HL-60/S4 treated with retinoic acid at 250 ng/mL for 4 days and 3 days (cell line): ENCODE measurements at regions not wholly inside any gene's neighbourhood (a gene's known extent, or its start where the extent isn't known, plus 50 kb on each side); places are given as distances from the start of the nearest gene placed in this dataset.

ENCODE experiments used
- in situ Hi-C: fragments of 300-500 bp; cut with MboI; formaldehyde crosslinking; loops from 2 replicates; pipeline ENCODE4 v1.7.0; 2022; ENCODE audit warnings: low sequenced_read_pairs

DNA sequence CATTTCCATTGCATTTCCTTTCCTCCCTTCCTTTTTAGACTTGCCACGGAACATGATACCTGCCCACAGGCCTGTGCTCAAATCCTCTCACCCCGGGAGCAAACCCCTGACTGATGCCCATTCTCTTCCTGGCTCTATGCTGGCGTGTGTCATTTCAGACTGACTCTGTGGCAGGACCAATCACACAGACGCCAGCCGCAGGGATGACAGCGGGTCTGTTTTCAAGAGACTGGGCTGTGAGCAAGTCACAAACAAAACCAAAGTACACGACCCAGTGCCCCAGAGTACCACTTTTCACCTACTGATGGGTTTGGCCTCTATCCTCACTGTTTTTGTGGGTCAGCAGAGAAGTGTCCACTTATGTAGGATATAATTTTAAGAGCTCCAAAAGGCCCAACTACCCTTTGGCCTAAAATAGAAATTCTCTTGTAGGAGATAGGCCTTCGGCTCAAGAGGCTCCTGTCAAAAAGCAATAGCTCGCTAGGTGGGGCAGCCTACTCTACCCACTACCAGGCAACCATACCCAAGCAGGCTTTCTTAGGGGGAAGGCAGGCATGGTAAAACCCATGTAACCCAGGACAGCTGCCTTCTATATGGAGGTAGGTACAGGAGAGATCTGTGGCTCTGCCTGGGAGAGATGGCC, 215.7 kb downstream of the CDC5L start:
- in situ Hi-C loops = no loop called here

DNA sequence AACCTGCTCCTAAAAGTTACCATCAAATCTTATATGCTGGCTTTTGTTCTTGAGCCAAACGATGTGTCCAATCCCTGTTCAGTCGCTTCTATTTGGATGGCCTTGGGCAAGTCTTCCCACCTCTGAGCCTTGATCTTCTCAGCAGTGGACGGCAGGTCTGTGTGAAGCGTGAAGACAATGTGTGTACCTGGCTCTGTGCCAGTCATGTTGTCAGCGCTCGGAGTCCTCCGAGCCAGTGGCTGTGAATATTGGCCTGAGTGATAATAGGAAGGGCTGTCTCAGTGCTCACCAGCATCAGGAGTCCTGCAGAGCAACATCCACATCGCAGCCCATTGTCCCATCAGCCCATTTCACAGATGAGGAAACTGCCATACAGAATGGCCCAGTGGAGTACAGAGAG, 219.0 kb downstream of the CDC5L start:
- in situ Hi-C loops = no loop called here

DNA sequence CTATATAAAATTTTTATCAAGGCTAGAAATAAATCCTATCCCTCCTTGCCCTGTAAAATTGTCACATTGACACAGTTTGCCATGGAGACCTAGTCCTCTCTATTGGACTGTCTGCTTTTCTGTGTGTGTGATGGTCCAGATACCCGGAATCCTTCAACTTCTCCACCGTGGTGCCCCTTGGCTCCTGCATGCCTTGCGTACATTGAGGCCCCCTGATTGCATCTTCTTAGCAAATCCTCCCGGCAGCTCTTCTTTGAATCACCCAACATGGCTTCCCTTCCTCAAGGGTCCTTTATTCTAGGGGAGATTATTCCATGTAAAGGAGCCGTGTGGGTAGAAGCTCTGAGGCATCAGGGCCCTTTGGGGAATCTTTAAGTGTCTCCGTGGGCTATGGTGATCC, 219.5 kb downstream of the CDC5L start:
- in situ Hi-C loops = no loop called here

DNA sequence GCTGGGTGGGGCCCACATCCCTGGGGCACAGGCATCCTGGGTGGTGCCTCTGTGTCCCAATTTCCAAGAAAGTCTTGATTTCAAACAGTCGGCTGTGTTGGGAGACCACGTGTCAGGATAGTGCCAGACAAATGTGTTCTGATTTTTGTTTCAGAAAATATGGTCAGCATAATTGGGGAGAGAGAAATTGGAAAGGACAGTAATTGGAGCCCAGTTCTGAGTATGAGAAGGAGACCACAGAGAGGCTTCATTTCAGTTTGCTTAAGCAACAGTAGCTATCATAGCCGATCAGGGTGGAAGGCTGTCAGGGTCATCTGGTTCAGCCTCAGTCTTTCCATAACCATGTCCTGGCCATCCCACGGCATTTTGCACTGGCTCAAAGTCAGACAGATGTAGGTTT, 220.7 kb downstream of the CDC5L start:
- in situ Hi-C loops = no loop called here

DNA sequence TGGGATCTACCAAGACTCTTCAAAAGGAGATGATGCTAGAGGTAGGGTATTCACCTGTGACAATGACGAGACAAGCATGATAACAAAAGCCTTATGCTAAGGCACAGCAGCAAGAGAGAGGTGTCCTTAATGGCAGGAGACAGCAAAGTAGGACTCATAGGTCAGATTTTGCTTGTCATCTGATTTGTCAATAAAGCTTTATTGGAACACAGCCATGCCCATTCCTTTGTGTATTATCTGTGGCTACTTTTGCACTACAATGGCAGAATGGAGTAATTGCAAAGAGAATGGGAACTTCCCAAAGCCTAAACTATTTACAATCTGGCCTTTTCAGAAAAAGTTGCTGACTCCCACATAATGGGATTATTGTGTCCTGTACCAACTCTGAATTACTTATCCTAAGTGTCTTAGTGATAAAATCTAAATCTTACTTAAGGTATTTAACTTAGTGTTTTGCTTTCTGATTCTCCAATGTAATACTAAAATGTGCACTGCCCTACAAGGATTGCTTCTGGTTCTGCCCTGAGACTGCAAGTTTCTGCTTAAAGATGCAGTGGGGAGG, 221.6 kb downstream of the CDC5L start:
- in situ Hi-C loops = no loop called here

DNA sequence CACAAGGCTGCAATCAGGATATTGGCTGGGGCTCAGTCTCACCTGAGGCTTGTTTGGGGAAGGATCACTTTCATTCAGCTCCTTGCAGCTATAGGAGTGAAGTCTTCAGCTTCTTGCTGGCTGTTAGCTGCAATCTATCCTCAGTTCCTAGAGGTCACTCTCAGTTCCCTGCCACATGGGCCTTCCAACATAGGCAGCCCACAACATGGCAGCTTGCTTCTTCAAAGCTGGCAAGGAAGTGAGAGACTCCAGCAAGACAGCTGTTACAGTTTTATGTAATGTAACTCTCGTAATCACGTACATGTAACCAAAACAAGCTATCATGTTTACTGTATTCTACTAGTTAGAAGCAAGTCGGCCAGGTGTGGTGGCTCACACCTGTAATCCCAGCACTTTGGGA, 226.9 kb downstream of the CDC5L start:
- in situ Hi-C loops = no loop called here

DNA sequence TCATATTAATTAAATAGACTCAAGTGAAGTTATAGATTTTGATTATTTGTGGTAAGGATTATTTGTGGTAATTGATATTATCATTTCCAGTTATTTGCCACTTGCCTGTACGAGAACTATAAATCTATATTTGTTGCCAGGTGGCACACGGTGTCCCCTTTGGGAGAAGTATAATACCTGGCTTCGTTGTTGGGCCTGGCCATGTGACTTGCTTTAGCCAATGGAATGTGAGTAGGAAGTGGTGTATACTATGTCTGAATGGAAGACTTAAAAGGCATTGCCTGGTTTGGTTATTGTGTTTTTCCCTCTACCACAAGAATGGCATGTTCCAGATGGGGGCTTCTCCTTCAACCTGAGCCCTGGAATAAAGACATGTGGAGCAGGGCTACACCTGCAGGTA, 228.1 kb downstream of the CDC5L start:
- in situ Hi-C loops = no loop called here

DNA sequence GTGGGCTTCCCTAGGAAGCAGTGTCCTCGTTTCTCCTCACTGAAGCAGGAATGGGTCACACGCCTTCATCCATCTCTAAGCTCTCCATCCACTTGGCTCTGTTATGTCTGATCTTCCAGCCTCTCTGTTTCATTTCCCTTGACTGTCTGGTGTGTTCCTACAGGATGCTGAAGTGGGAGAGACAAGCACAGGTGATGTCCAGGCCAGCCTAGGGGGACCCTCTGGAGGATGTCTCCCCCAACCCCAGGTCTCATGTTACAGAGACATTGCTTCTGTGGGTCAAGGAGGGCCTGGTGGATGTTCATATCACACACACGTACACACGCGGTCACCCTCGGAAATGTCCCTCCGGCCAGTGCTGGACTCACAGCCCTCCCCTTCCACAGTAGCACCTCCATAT, 229.9 kb downstream of the CDC5L start:
- in situ Hi-C loops = no loop called here

DNA sequence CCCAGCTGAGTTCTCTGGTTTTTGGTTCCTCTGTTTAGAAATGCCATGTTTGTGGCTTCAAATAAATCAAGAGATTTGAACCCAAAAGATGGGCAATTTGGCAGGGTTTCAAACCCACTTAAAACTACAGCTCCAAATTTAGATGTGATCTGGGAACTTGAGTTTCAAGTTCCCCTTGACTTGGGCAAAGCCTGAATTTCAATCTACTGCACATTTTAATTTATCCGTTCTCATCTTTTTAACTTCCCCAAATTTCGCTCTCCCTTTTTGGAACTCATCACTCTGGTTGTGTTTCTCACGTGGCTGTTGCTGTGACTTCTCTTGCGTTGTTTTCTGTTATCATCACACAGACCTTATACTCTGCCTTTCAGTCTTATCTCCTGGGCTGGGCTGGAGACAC, 230.9 kb downstream of the CDC5L start:
- in situ Hi-C loops = no loop called here

DNA sequence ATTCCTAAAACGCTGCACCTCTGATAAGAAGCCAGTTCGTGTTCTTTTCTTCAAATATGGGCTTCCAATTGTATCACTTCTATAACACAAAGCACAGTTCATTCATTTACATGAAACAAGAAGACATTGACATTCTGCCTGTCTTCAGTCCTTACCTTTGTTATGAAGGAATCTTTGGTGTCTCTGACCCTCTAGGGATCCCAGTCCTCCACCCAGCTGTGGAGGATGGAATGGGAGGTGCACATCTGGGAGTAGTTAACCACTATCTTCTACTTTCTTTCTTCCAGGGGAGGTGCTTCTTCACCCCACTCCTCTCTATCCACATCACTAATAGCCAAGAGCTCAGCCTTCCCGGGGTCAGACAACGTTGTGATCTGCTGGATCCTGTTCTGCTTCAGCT, 233.4 kb downstream of the CDC5L start:
- in situ Hi-C loops = no loop called here

DNA sequence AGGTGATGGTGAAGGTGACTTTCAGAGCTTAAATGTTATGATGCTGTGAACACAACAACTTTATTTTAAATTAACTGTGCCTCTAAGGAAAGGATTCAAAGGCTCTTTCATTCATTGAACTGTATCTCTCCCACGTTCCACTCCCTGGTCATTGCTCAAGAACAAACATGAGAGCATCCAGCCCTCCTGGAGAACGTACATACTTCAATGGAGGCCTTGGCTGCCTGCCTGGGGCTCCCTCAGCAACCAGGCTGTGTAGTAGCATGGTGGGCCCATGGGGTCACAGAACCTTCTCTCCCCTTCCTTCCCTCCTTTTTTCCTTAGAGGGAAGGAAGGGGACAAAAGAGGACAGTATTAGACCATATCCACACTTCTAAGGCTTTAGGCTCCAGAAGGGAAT, 234.3 kb downstream of the CDC5L start:
- in situ Hi-C loops = no loop called here

DNA sequence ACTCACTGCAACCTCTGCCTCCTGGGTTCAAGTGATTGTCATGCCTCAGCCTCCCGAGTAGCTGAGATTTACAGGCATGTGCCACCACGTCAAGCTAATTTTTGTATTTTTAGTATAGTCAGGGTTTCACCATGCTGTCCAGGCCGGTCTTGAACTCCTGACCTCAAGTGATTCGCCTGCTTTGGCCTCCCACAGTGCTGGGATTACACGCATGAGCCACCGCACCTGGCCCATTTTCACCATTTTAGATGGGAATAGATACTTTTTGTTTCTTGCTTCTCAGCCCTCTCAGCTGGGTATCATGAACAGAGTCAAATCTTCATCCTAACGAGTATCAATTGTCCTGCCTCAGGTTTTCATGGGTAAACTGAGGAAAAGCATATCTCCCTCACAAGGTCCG, 235.0 kb downstream of the CDC5L start:
- in situ Hi-C loops = no loop called here

DNA sequence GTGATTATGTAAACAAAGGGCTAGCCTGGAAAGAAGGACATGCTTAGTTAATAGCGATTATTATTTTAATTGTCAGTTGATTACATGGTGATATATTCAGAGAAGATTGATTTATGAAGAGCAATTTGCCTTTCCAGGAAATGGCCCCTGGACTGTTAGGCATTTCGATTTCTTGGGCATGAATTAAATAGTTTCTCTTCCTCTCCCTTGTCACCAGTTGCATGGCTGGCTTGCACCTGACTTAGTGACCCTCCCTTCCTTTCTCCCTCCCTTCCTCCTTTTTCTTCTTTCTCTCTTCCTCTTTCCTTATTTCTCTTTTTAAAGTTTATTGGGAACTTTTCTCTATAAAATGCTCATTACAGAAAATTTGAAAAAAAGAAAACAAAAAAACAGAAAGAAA, 235.4 kb downstream of the CDC5L start:
- in situ Hi-C loops = no loop called here

DNA sequence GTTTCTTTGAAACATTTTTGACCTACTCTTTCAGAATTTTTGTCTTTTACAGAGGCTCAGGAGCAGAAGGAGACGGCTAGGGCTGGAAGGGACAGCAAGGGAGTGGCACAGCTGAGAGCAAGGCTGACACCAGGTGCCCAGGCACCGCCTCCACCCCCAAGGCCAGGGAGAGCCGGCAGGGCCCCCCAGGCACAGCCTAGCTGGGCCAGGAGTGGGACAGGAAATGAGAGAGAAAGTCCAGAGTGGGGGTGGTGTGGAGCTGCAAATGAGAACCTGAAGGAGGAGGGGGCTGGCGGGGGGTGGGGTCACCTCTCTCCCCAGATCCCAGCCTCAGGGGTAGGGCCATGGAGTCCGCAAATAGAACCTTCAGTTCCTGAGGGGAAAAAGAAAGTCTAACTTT, 236.7 kb downstream of the CDC5L start:
- in situ Hi-C loops = no loop called here

DNA sequence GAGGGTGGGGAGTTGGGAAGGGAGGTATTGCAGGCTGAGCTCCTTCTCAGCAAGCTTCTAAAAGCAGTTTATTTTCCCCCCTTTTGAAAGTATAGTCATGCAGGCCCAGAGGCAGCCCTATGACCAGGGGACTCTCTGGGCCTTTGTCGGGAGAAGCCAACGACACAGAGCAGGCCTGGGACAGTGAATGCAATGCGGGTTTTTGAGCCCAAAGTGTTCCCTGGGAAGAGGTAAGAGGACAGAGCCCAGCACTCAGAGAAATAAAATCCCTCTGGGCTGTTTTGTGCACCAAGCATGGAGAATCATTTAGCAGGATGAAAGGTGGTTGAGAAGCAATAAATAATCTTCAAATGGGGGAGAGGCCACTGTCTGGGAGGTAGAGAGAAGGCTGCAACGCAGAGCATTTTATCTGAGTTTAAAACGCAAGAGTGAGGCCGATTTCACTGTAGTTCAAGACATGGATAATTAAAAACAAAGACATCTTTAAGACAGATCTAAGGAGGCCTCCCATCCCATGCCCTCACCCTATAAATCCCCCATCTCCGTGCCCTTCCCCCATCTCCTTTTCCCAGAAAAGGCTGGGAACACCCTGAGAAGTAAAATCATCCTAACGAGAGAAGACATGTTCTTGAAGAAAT, 237.5 kb downstream of the CDC5L start:
- in situ Hi-C loops = loop anchor here (25.0 kb wide), 2 partner anchors 1087 to 1287 kb away; no protein-coding TSS in a partner anchor

DNA sequence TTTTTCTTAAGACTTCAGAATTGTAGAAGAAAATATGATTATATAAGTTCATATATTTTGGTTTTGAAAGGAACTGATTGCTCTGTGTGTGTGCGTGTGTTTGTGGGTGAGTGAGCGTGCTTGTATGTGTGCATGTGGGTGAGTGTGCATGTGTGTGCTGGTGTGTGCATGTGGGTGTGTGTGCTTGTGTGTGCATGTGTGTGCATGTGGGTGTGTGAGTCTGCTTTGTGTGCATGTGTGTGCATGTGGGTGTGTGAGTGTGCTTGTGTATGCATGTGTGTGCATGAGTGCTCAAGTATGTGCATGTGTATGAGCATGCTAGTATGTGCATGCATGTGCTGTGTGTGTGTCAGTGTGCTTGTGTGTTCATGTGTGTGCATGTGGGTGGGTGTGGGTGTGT, 238.5 kb downstream of the CDC5L start:
- in situ Hi-C loops = loop anchor here (25.0 kb wide), 2 partner anchors 1086 to 1286 kb away; no protein-coding TSS in a partner anchor

DNA sequence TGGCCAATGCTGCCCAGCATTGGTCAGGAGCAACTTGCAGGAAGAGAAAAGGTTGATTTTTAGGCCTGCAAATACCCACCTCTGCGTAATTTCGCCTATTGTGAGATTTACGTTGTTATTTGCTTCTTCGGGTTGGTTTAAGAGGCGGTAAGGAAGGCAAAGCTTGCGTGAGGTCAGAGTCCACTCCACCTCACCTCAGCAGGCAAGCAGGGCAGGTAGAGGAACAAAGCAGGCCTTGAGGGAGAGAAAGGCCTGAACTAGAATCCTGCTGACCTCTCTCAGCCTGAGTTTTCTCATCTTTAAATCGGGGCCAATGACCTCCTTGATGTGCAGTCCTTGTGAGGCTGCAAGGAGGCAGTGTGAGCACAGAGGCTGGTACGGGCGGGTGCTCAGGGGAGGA, 239.1 kb downstream of the CDC5L start:
- in situ Hi-C loops = loop anchor here (25.0 kb wide), 2 partner anchors 1086 to 1286 kb away; no protein-coding TSS in a partner anchor

DNA sequence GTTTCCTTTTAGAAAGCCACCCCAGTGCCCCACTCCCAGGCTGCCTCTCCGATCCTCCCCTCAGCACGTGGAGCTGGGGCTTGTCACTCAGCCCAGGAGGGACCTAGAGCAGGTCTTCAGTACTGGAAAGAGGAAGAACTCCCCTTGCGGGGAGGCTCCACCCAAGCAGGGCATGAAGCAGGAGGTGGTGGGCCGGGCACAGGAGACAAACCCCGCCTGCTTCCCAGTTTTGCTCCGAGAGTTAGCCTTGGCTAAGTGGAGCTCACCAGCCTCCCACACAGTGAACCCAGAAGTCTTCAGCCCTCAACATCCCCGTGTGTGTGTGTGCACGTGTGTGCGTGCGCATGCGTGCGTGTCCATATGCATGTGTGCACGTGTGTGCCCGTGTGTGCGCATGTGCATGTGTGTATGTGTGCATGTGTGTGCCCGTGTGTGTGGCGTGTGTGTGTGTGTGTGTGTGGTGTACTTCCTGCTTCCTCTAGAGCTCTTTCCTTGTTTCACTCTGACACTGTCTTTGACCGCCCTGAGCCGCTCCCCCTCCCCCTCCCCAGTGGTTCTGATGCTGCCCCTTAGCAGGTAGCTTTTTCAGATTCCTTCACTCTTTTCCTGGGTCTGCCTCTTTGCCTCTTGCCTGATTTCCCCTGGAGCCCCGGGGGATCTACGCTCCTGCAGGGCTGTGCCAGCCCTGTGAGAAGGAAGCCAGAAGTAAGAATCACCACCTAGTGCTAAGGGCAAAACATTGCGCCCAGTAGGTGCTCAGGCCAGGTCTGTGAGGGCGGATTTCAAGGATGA, 239.8 kb downstream of the CDC5L start:
- in situ Hi-C loops = loop anchor here (25.0 kb wide), 2 partner anchors 1085 to 1285 kb away; no protein-coding TSS in a partner anchor

DNA sequence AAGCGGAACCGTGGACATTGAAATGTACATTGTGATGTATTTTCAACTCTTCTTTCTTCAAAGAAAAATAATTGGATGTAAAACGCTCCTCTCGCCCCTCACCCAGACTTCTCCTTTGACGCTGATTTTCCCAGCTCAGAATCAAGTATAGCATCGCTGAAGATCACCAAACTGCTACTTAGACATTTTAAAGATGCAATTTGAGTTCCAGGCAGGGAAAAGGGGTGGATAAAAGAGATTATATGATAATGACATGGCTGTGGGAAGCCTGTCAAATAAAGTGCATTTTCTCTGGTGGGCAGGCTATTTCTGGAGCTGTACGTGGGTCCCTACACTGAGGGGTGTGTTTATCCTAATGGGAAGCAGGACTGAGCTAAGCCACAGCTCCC, 240.4 kb downstream of the CDC5L start:
- in situ Hi-C loops = loop anchor here (25.0 kb wide), 2 partner anchors 1084 to 1284 kb away; no protein-coding TSS in a partner anchor

DNA sequence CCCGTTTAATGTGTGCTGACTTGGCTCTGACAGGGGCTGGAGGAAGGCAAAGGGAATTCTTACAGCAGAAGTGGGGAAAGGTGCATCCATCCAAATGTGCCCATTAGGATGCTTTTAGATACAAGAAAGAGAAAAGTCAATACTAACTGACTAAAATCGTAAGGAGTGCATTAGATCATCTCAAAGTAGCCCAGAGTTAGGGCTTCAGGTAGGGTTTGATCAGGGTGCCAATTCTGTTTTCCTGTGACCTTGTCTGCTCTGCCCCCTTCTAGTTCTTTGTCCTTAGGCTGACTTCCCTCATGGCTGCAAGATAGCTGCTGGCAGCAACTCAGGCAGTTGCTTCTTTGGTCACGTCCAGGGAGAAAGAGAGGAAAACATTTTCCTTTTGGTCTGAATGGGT, 240.8 kb downstream of the CDC5L start:
- in situ Hi-C loops = loop anchor here (25.0 kb wide), 2 partner anchors 1084 to 1284 kb away; no protein-coding TSS in a partner anchor

DNA sequence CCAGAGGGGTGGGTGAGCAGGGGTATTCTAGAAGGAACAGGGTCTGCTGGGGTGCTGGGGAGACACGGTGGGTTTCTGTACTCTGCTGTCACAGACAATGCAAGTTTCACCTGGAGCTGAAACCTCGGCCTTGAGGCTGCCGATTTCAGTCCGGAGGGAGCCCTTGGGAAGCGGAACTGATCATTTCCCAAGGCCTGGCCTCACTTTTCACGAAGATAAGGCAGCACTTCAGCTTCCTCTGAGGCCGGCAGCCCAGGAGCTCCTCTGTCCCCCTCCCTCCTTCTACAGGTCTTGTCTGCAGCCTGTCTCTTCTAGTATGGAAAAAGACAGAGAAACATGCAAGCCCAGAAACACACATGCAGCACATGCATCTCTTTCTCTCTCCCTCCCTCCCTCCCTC, 242.1 kb downstream of the CDC5L start:
- in situ Hi-C loops = loop anchor here (25.0 kb wide), 2 partner anchors 1083 to 1283 kb away; no protein-coding TSS in a partner anchor
